A549 (cell line): ENCODE measurements at regions not wholly inside any gene's neighbourhood (a gene's known extent, or its start where the extent isn't known, plus 50 kb on each side); places are given as distances from the start of the nearest gene placed in this dataset.

Experiments
- ATAC-seq, 2 experiments: fragments of 200-7000 bp in 1 of 2; fragments of >200 bp in 1 of 2; cut with Nextera tagmentation in 1 of 2; cut with Tn5 transposase in 1 of 2; 3 replicates each; pipeline versions ENCODE4 v1.8.0 to v1.9.1; 2018 to 2020; ENCODE audit warnings: mild to moderate bottlenecking in 1 of 2, moderate library complexity in 1 of 2
- CTCF ChIA-PET: fragments of 300-600 bp; sonication (Branson Sonifier 250); formaldehyde crosslinking; extraction: SDS; loops from one replicate; lab custom pipeline; 2021; ENCODE audit warnings: antibody characterized with exemption, inconsistent platforms; lab: Yijun Ruan, JAX
- POLR2A ChIA-PET: fragments of 350-600 bp; formaldehyde crosslinking; extraction: SDS; loops from one replicate; lab custom pipeline; 2021; ENCODE audit warnings: antibody characterized with exemption, inconsistent platforms; lab: Yijun Ruan, JAX
- DNase-seq, 2 experiments: peaks; one replicate each; pipeline versions ENCODE4 v3.0.0 to v3.0.0-alpha.2; 2011 to 2016; ENCODE audit warnings: low read depth in 1 of 2, low spot score in 1 of 2
- FAIRE-seq: peaks from 2 replicates; lab custom pipeline; 2011; peaks lifted over from hg19 to GRCh38; lab: Jason Lieb, UNC
- H3K27ac ChIP-seq, 2 experiments: fragments of >200 bp; sonication (Bioruptor Twin); formaldehyde crosslinking; 3 replicates each; pipeline ENCODE4 v1.5.1; 2016 to 2017
- H3K4me1 ChIP-seq: fragments of >200 bp; sonication (Bioruptor Twin); formaldehyde crosslinking; 3 replicates; pipeline ENCODE4 v1.6.1; 2016
- H3K4me2 ChIP-seq: fragments of >200 bp; sonication (Bioruptor Twin); formaldehyde crosslinking; 3 replicates; pipeline ENCODE4 v1.6.1; 2016
- H3K4me3 ChIP-seq: fragments of >200 bp; sonication (Bioruptor Twin); formaldehyde crosslinking; 3 replicates; pipeline ENCODE4 v1.5.1; 2016
- H3K9me3 ChIP-seq: fragments of >200 bp; sonication (Bioruptor Twin); formaldehyde crosslinking; 3 replicates; pipeline ENCODE4 v1.6.1; 2016
- BHLHE40 ChIP-seq: IDR thresholded peaks from 2 replicates; pipeline ENCODE4 v1.6.1; 2012; ENCODE audit warnings: low read depth, low read length, inconsistent platforms
- CBX2 ChIP-seq: fragments of 200-600 bp; sonication (generic); IDR thresholded peaks from 2 replicates; pipeline ENCODE4 v1.6.1; 2016; ENCODE audit warnings: low read depth, mild to moderate bottlenecking, borderline replicate concordance
- CBX8 ChIP-seq: fragments of 200-600 bp; sonication (generic); IDR thresholded peaks from 2 replicates; pipeline ENCODE4 v1.6.1; 2016
- CHD2 ChIP-seq: fragments of 150-350 bp; IDR thresholded peaks from 2 replicates; pipeline ENCODE4 v1.6.1; 2014; ENCODE audit warnings: low read length; ENCODE audit not compliant: partially characterized antibody
- CHD4 ChIP-seq: fragments of 200-600 bp; sonication (generic); IDR thresholded peaks from 2 replicates; pipeline ENCODE4 v1.6.1; 2016; ENCODE audit warnings: antibody characterized with exemption, mild to moderate bottlenecking, borderline replicate concordance
- ESRRA ChIP-seq: fragments of 150-350 bp; IDR thresholded peaks from 2 replicates; pipeline ENCODE4 v1.6.1; 2014; ENCODE audit warnings: mild to moderate bottlenecking, low read length, borderline replicate concordance
- FOSB ChIP-seq: fragments of 250-450 bp; sonication (Bioruptor Pico); IDR thresholded peaks from 2 replicates; pipeline ENCODE4 v1.5.0; 2020; ENCODE audit warnings: mild to moderate bottlenecking, moderate library complexity
- FOSL2 ChIP-seq, 2 experiments: fragments of 450-650 bp in 1 of 2; fragments of >200 bp in 1 of 2; sonication (Bioruptor Twin) in 1 of 2; formaldehyde crosslinking; IDR thresholded peaks; 2 replicates each; pipeline versions ENCODE4 v1.5.0 to v1.6.1; 2016 to 2020; ENCODE audit warnings: mild to moderate bottlenecking in 1 of 2, moderate library complexity in 1 of 2
- HOXB13 ChIP-seq: fragments of 250-450 bp; sonication (Bioruptor Pico); IDR thresholded peaks from 2 replicates; pipeline ENCODE4 v1.5.0; 2020; ENCODE audit warnings: low read depth, mild to moderate bottlenecking, moderate library complexity
- HOXB5 ChIP-seq: fragments of 250-450 bp; sonication (Bioruptor Pico); IDR thresholded peaks from 2 replicates; pipeline ENCODE4 v1.5.0; 2020; ENCODE audit warnings: mild to moderate bottlenecking, moderate library complexity
- KDM5A ChIP-seq: fragments of 200-600 bp; sonication (generic); IDR thresholded peaks from 2 replicates; pipeline ENCODE4 v1.6.1; 2016; ENCODE audit warnings: antibody characterized with exemption, mild to moderate bottlenecking
- MAFK ChIP-seq: fragments of 450-650 bp; IDR thresholded peaks from 2 replicates; pipeline ENCODE4 v1.6.1; 2014; ENCODE audit not compliant: partially characterized antibody
- MAX ChIP-seq: IDR thresholded peaks from 2 replicates; pipeline ENCODE4 v1.6.1; 2012
- NFE2L2 ChIP-seq: fragments of 150-350 bp; conservative IDR thresholded peaks from 2 replicates; pipeline ENCODE4 v1.6.1; 2014; ENCODE audit warnings: low read length
- NR3C1 ChIP-seq: fragments of >200 bp; sonication (Bioruptor Twin); formaldehyde crosslinking; IDR thresholded peaks from 3 replicates; pipeline ENCODE4 v1.6.1; 2017
- PHF8 ChIP-seq: fragments of 200-600 bp; sonication (generic); IDR thresholded peaks from 2 replicates; pipeline ENCODE4 v1.6.1; 2016; ENCODE audit warnings: low read depth, mild to moderate bottlenecking, antibody characterized with exemption, moderate library complexity, borderline replicate concordance
- POLR2A ChIP-seq: IDR thresholded peaks from 2 replicates; pipeline ENCODE4 v1.6.1; 2012; ENCODE audit warnings: mild to moderate bottlenecking, low read length
- POLR2AphosphoS2 ChIP-seq: conservative IDR thresholded peaks from 2 replicates; pipeline ENCODE4 v1.6.1; 2012; ENCODE audit warnings: low read length, improper control_type of control experiment, inconsistent platforms
- RAD21 ChIP-seq, 2 experiments: fragments of >200 bp in 1 of 2; sonication (Bioruptor Twin) in 1 of 2; formaldehyde crosslinking in 1 of 2; IDR thresholded peaks in 1 of 2; conservative IDR thresholded peaks in 1 of 2; 2 replicates in 1 of 2; 3 replicates in 1 of 2; pipeline ENCODE4 v1.6.1; 2012 to 2018; ENCODE audit warnings: inconsistent platforms in 1 of 2
- RARB ChIP-seq: fragments of 250-450 bp; sonication (Bioruptor Pico); IDR thresholded peaks from 2 replicates; pipeline ENCODE4 v1.8.0; 2021; ENCODE audit warnings: mild to moderate bottlenecking, moderate library complexity
- RFX5 ChIP-seq: fragments of 450-650 bp; IDR thresholded peaks from 2 replicates; pipeline ENCODE4 v1.7.1; 2014; ENCODE audit warnings: antibody characterized with exemption, mild to moderate bottlenecking, moderate library complexity
- SMC3 ChIP-seq: fragments of >200 bp; sonication (Bioruptor Twin); formaldehyde crosslinking; IDR thresholded peaks from 3 replicates; pipeline ENCODE4 v1.6.1; 2018; ENCODE audit warnings: inconsistent platforms
- SREBF2 ChIP-seq: fragments of 450-650 bp; IDR thresholded peaks from 2 replicates; pipeline ENCODE4 v1.6.1; 2014; ENCODE audit warnings: mild to moderate bottlenecking, moderate library complexity
- TFCP2L1 ChIP-seq: fragments of 250-450 bp; sonication (Bioruptor Pico); IDR thresholded peaks from 2 replicates; pipeline ENCODE4 v1.5.0; 2021; ENCODE audit warnings: mild to moderate bottlenecking
- ZC3H11A ChIP-seq: fragments of 450-650 bp; IDR thresholded peaks from 2 replicates; pipeline ENCODE4 v1.6.1; 2014; ENCODE audit warnings: antibody characterized with exemption, mild to moderate bottlenecking
- ZSCAN20 ChIP-seq: fragments of 250-450 bp; sonication (Bioruptor Pico); IDR thresholded peaks from 2 replicates; pipeline ENCODE4 v1.8.0; 2022; ENCODE audit warnings: mild to moderate bottlenecking, moderate library complexity
- WGBS: methylation state at CpG from one replicate; pipeline ENCODE4 v1.1.6; 2017; ENCODE audit errors: missing lambda C conversion rate; 5-methylcytosine and 5-hydroxymethylcytosine counted together
- TF ChIP-seq, protein P1 (sequence below): fragments of 150-350 bp; IDR thresholded peaks from 2 replicates; pipeline ENCODE4 v1.6.1; 2014; ENCODE audit warnings: low read depth, mild to moderate bottlenecking, low read length
- TF ChIP-seq, protein P2 (sequence below): fragments of 250-450 bp; sonication (Bioruptor Pico); IDR thresholded peaks from 2 replicates; pipeline ENCODE4 v1.5.0; 2020; ENCODE audit warnings: low read depth, mild to moderate bottlenecking, moderate library complexity
- TF ChIP-seq, protein P3 (sequence below): IDR thresholded peaks from 2 replicates; pipeline ENCODE4 v1.6.1; 2012
- TF ChIP-seq, protein P4 (sequence below): fragments of >200 bp; sonication (Bioruptor Twin); formaldehyde crosslinking; IDR thresholded peaks from 3 replicates; pipeline ENCODE4 v1.6.1; 2016

DNA sequence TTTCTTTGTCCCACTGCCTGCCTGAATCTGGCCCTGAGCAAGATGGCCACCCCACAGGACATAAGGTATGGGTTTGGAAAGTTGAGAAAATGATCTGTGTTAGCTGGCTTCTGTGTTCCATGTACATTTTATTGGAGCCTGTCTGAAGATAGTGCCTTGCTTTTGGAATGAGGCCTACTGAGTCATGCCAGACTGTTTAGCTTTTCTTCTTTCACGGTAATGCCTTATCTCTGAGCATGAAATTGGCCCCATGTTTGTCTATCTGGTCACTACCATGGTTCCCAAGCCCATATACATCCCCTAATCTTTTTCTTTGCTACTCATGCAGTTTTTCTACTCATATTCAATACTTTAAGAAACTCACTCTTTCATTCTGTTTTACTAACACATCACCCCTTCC lies 85.1 kb upstream of the LMO4 start:
- ATAC-seq: no peak
- no peaks in the 10 kb centered on the region for H3K9me3 ChIP-seq
- no peaks in the 10 kb centered on the region for H3K4me1 ChIP-seq
- ChIA-PET POLR2A (no interaction called here), CTCF (no interaction called here)
- DNase-seq: no peak
- TF ChIP-seq POLR2A (no peak), ZC3H11A (no peak)
- FAIRE-seq: no peak
- no peak overlapping the region for H3K4me2 ChIP-seq
- 13% methylated on average over 1 of the region's 1 CpG for WGBS
- no peak overlapping the region for H3K4me3 ChIP-seq
- no peak overlapping the region for H3K27ac ChIP-seq

GRCh38 chr1:87246436-87246835 lies 82.2 kb upstream of the LMO4 start:
- ATAC-seq (no peak), FAIRE-seq (no peak), DNase-seq (no peak)
- H3K4me2 ChIP-seq: no peak overlapping the region
- TF ChIP-seq HOXB13 (CRISPR knock-in tag) (no peak), CHD4 (no peak), HOXB5 (CRISPR knock-in tag) (no peak), SMC3 (no peak), ZSCAN20 (CRISPR knock-in tag) (no peak), POLR2AphosphoS2 (no peak), NR3C1 (no peak), FOSL2 (IDR thresholded peaks at IDR 0.05) (no peak), FOSL2 (CRISPR knock-in tag; IDR thresholded peaks at IDR 0.05) (no peak), RFX5 (no peak), KDM5A (no peak), ZC3H11A (no peak), ESRRA (no peak), RAD21 (conservative IDR thresholded peaks at IDR 0.05 in 1 of 2, IDR thresholded peaks at IDR 0.05 in 1 of 2) (no peak), MAFK (no peak), BHLHE40 (no peak), PHF8 (no peak), SREBF2 (no peak)
- TF ChIP-seq, protein P1, sequence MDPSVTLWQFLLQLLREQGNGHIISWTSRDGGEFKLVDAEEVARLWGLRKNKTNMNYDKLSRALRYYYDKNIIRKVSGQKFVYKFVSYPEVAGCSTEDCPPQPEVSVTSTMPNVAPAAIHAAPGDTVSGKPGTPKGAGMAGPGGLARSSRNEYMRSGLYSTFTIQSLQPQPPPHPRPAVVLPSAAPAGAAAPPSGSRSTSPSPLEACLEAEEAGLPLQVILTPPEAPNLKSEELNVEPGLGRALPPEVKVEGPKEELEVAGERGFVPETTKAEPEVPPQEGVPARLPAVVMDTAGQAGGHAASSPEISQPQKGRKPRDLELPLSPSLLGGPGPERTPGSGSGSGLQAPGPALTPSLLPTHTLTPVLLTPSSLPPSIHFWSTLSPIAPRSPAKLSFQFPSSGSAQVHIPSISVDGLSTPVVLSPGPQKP: no peak
- TF ChIP-seq, protein P2, sequence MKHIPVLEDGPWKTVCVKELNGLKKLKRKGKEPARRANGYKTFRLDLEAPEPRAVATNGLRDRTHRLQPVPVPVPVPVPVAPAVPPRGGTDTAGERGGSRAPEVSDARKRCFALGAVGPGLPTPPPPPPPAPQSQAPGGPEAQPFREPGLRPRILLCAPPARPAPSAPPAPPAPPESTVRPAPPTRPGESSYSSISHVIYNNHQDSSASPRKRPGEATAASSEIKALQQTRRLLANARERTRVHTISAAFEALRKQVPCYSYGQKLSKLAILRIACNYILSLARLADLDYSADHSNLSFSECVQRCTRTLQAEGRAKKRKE (CRISPR knock-in tag): no peak
- TF ChIP-seq, protein P3, sequence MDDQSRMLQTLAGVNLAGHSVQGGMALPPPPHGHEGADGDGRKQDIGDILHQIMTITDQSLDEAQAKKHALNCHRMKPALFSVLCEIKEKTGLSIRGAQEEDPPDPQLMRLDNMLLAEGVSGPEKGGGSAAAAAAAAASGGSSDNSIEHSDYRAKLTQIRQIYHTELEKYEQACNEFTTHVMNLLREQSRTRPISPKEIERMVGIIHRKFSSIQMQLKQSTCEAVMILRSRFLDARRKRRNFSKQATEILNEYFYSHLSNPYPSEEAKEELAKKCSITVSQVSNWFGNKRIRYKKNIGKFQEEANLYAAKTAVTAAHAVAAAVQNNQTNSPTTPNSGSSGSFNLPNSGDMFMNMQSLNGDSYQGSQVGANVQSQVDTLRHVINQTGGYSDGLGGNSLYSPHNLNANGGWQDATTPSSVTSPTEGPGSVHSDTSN: no peak
- no peaks in the 10 kb centered on the region for H3K4me1 ChIP-seq
- no peak overlapping the region for H3K27ac ChIP-seq
- CTCF ChIA-PET: interaction anchor here (0.6 kb wide), 1 partner anchor 203 kb away, joined by 4 read pairs; no protein-coding TSS in a partner anchor
- WGBS: 30% methylated on average over 4 of the region's 5 CpGs
- no peaks in the 10 kb centered on the region for H3K9me3 ChIP-seq
- H3K4me3 ChIP-seq: no peak overlapping the region
- POLR2A ChIA-PET: no interaction called here

GRCh38 chr1:87249803-87250202 lies 78.9 kb upstream of the LMO4 start:
- Histone ChIP-seq H3K27ac (no peak overlapping the region), H3K4me3 (no peak overlapping the region), H3K9me3 (no peaks in the 10 kb centered on the region)
- CTCF ChIA-PET: no interaction called here
- TF ChIP-seq NFE2L2: no peak
- no peak for TF ChIP-seq CBX8
- no peak for TF ChIP-seq TFCP2L1 (CRISPR knock-in tag)
- TF ChIP-seq CHD2: no peak
- TF ChIP-seq, protein P4, sequence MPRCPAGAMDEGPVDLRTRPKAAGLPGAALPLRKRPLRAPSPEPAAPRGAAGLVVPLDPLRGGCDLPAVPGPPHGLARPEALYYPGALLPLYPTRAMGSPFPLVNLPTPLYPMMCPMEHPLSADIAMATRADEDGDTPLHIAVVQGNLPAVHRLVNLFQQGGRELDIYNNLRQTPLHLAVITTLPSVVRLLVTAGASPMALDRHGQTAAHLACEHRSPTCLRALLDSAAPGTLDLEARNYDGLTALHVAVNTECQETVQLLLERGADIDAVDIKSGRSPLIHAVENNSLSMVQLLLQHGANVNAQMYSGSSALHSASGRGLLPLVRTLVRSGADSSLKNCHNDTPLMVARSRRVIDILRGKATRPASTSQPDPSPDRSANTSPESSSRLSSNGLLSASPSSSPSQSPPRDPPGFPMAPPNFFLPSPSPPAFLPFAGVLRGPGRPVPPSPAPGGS: no peak
- TF ChIP-seq CBX2: no peak
- TF ChIP-seq FOSB (CRISPR knock-in tag): no peak
- TF ChIP-seq RARB (CRISPR knock-in tag): no peak
- no peak for TF ChIP-seq MAX
- TF ChIP-seq, protein P1: no peak
- TF ChIP-seq, all 56 proteins: peak for 0
- H3K4me2 ChIP-seq: no peak overlapping the region
- H3K4me1 ChIP-seq: no peaks in the 10 kb centered on the region
- POLR2A ChIA-PET: no interaction called here
- WGBS: 57% methylated on average over 2 of the region's 2 CpGs
- no peak for DNase-seq
- no peak for ATAC-seq
- FAIRE-seq: no peak
